Ishikawa (cell line): ENCODE measurements at regions not wholly inside any gene's neighbourhood (a gene's known extent, or its start where the extent isn't known, plus 50 kb on each side); places are given as distances from the start of the nearest gene placed in this dataset.
A peak's percentile ranks its signal among the peaks of the same experiment; 100 is the strongest.

Experiments used
- CEBPB ChIP-seq: IDR thresholded peaks from 2 replicates; pipeline ENCODE4 v1.6.1; 2012
- CREB1 ChIP-seq: IDR thresholded peaks from 2 replicates; pipeline ENCODE4 v1.6.1; 2012; ENCODE audit warnings: low read depth
- EGR1 ChIP-seq: IDR thresholded peaks from 2 replicates; pipeline ENCODE4 v1.6.1; 2012
- EP300 ChIP-seq: IDR thresholded peaks from 2 replicates; pipeline ENCODE4 v1.6.1; 2012; ENCODE audit warnings: borderline replicate concordance
- FOXM1 ChIP-seq: IDR thresholded peaks from 2 replicates; pipeline ENCODE4 v1.6.1; 2012; ENCODE audit warnings: low read depth, borderline replicate concordance
- NFIC ChIP-seq: IDR thresholded peaks from 2 replicates; pipeline ENCODE4 v1.6.1; 2012
- RAD21 ChIP-seq: IDR thresholded peaks from 2 replicates; pipeline ENCODE4 v1.6.1; 2012; ENCODE audit warnings: low read depth
- TAF1 ChIP-seq: IDR thresholded peaks from 2 replicates; pipeline ENCODE4 v1.6.1; 2012; ENCODE audit warnings: low read depth, mild to moderate bottlenecking
- TCF12 ChIP-seq: IDR thresholded peaks from 2 replicates; pipeline ENCODE4 v1.6.1; 2012; ENCODE audit warnings: low read depth
- TEAD4 ChIP-seq: IDR thresholded peaks from 2 replicates; pipeline ENCODE4 v1.6.1; 2012
- YY1 ChIP-seq: IDR thresholded peaks from 2 replicates; pipeline ENCODE4 v1.6.1; 2012; ENCODE audit warnings: low read depth
- ZBTB7A ChIP-seq: IDR thresholded peaks from 2 replicates; pipeline ENCODE4 v1.6.1; 2012; ENCODE audit warnings: low read depth
- TF ChIP-seq, protein P1 (sequence below): IDR thresholded peaks from 2 replicates; pipeline ENCODE4 v1.6.1; 2012
- TF ChIP-seq, protein P2 (sequence below): IDR thresholded peaks from 2 replicates; pipeline ENCODE4 v1.6.1; 2012; ENCODE audit warnings: low read depth, mild to moderate bottlenecking
- TF ChIP-seq, protein P3 (sequence below): IDR thresholded peaks from 2 replicates; pipeline ENCODE4 v1.6.1; 2012

DNA sequence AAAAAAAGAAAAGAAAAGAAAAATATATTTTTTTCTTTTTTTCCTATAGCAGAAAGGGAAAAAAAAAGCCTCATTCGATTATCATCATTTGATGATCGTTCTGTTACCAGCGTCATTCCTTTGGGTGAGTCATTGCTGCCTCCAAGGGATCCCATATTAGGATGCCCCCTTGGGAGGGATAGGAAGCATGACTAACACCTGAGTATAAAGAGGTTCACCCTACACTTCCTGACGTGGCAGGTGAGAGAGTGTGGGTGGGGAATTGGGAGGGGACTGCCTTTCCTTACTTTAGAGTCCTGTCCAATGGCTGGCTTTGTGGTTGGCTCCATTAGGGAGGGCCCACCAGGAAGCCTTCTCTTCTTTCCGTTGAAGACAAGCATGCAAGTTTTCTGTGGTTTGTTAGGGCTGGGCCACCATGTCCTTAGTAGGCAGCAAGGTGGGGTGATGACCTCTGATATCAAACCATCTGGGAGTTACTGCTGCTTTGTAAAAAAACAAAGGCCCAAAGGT lies 56.1 kb upstream of the FUT8 start:
- no peak for TF ChIP-seq YY1
- TF ChIP-seq, protein P1, sequence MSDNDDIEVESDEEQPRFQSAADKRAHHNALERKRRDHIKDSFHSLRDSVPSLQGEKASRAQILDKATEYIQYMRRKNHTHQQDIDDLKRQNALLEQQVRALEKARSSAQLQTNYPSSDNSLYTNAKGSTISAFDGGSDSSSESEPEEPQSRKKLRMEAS, result no peak; the same call in none of the 2 replicates
- no peak for TF ChIP-seq TAF1
- no peak for TF ChIP-seq TCF12
- peak; percentile 59 for TF ChIP-seq CREB1
- no peak for TF ChIP-seq NFIC
- peak; percentile 10; the same call in 1 of the 2 replicates for TF ChIP-seq EP300
- TF ChIP-seq, protein P2, sequence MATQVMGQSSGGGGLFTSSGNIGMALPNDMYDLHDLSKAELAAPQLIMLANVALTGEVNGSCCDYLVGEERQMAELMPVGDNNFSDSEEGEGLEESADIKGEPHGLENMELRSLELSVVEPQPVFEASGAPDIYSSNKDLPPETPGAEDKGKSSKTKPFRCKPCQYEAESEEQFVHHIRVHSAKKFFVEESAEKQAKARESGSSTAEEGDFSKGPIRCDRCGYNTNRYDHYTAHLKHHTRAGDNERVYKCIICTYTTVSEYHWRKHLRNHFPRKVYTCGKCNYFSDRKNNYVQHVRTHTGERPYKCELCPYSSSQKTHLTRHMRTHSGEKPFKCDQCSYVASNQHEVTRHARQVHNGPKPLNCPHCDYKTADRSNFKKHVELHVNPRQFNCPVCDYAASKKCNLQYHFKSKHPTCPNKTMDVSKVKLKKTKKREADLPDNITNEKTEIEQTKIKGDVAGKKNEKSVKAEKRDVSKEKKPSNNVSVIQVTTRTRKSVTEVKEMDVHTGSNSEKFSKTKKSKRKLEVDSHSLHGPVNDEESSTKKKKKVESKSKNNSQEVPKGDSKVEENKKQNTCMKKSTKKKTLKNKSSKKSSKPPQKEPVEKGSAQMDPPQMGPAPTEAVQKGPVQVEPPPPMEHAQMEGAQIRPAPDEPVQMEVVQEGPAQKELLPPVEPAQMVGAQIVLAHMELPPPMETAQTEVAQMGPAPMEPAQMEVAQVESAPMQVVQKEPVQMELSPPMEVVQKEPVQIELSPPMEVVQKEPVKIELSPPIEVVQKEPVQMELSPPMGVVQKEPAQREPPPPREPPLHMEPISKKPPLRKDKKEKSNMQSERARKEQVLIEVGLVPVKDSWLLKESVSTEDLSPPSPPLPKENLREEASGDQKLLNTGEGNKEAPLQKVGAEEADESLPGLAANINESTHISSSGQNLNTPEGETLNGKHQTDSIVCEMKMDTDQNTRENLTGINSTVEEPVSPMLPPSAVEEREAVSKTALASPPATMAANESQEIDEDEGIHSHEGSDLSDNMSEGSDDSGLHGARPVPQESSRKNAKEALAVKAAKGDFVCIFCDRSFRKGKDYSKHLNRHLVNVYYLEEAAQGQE, result no peak
- TF ChIP-seq RAD21, result no peak
- no peak for TF ChIP-seq CEBPB
- no peak for TF ChIP-seq TEAD4

DNA sequence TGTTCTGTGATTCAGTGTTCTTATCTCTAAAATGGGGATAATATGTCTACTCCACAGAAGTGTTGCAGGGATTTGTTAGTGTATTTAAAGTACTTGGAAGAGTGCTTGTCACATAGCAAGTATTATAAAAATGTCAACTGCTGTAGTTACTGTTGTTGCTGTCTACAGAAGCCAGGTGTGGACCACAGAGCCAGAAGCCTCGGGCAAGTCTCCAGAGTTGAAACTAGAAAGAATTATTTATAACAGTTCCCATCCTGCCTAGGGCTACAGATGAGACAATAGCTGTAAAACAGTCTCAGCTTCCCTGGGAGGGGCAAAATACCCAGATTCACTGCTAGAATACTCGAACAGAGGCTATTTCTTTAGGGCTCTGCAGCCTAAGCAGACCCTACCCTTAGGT lies 55.4 kb upstream of the FUT8 start:
- TF ChIP-seq NFIC (no peak), YY1 (no peak), CREB1 (no peak), EP300 (no peak), TAF1 (no peak), CEBPB (no peak), EGR1 (no peak), FOXM1 (no peak), TCF12 (no peak), TEAD4 (no peak), RAD21 (no peak), ZBTB7A (no peak)
- TF ChIP-seq, protein P3, sequence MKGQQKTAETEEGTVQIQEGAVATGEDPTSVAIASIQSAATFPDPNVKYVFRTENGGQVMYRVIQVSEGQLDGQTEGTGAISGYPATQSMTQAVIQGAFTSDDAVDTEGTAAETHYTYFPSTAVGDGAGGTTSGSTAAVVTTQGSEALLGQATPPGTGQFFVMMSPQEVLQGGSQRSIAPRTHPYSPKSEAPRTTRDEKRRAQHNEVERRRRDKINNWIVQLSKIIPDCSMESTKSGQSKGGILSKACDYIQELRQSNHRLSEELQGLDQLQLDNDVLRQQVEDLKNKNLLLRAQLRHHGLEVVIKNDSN, result no peak
- TF ChIP-seq, protein P2, result no peak
- TF ChIP-seq, protein P1, result no peak

DNA sequence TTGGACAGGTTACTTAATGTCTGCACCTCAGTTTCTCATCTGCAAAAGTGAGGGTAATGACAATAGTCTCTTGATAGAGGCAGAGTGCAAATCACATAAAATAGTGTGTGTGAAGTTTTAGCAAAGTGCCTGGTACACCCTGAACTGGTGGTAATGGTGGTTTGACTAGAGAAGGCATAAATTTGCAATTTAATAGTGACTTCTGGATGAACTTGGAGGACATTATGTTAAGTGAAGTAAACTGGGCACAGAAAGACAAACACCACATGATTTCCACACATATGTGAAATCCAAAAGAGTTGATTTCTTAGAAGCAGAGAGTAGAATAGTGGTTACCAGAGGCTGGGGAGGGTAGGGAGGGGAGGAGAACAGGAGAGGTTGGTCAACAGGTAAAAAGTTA lies 54.8 kb upstream of the FUT8 start:
- TF ChIP-seq TEAD4, result no peak
- TF ChIP-seq, protein P3, result no peak
- TF ChIP-seq ZBTB7A, result no peak
- no peak for TF ChIP-seq TAF1
- TF ChIP-seq YY1, result no peak
- no peak for TF ChIP-seq CREB1
- TF ChIP-seq, protein P1, result no peak
- no peak for TF ChIP-seq FOXM1
- TF ChIP-seq NFIC, result no peak
- TF ChIP-seq CEBPB, result no peak
- TF ChIP-seq, protein P2, result no peak
- TF ChIP-seq EGR1, result no peak
- TF ChIP-seq TCF12, result no peak
- no peak for TF ChIP-seq RAD21
- no peak for TF ChIP-seq EP300

DNA sequence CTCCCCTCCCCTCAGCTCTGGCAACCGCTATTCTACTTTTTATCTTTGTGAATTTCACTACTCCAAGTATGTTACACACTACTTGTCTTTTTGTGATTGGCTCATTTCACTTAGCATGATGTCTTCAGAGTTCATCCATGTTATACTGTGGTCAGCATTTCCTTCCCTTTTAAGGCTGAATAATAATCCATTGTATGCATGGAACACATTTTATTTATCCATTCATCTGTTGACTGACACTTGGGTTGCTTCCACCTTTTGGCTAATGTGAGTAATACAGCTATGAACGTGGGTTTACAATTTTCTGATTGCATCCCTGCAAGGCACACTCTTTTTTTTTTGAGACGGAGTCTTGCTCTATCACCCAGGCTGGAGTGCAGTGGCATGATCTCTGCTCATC lies 53.0 kb upstream of the FUT8 start:
- TF ChIP-seq ZBTB7A (no peak), TAF1 (no peak), NFIC (no peak), YY1 (no peak), TEAD4 (no peak), CREB1 (no peak), CEBPB (no peak), TCF12 (no peak), FOXM1 (no peak), EGR1 (no peak), RAD21 (no peak), EP300 (no peak)
- TF ChIP-seq, protein P2, result no peak
- TF ChIP-seq, protein P3, result no peak
- TF ChIP-seq, protein P1, result no peak
